Spinal cord (tissue), 9 donors: ENCODE measurements at regions not wholly inside any gene's neighbourhood (a gene's known extent, or its start where the extent isn't known, plus 50 kb on each side); places are given as distances from the start of the nearest gene placed in this dataset.

Experiments
- DNase-seq, 6 donors: peaks; one replicate each; pipeline versions ENCODE4 v3.0.0 to v3.0.0-alpha.2; 2013 to 2015; ENCODE audit warnings: low spot score in 6 of 6, low read depth in 4 of 6
- H3K27ac ChIP-seq: one replicate; pipeline ENCODE4 v1.5.1; 2013; ENCODE audit warnings: low read depth, low read length, control low read depth
- H3K27me3 ChIP-seq: one replicate; pipeline ENCODE4 v1.6.1; 2013; ENCODE audit warnings: low read length; ENCODE audit not compliant: control insufficient read depth, insufficient read depth
- H3K36me3 ChIP-seq: one replicate; pipeline ENCODE4 v1.6.1; 2013; ENCODE audit warnings: low read length; ENCODE audit not compliant: control insufficient read depth, insufficient read depth
- H3K4me1 ChIP-seq: one replicate; pipeline ENCODE4 v1.6.1; 2013; ENCODE audit warnings: low read length; ENCODE audit not compliant: control insufficient read depth, insufficient read depth
- H3K4me3 ChIP-seq: one replicate; pipeline ENCODE4 v1.5.1; 2013; ENCODE audit warnings: low read depth, low read length, control low read depth
- H3K9me3 ChIP-seq: one replicate; pipeline ENCODE4 v1.6.1; 2013; ENCODE audit warnings: low read length; ENCODE audit not compliant: control insufficient read depth, insufficient read depth
- WGBS: methylation state at CpG from one replicate; pipeline ENCODE4 v1.1.5; 2013; ENCODE audit warnings: missing lambda C conversion rate; ENCODE audit not compliant: insufficient coverage; 5-methylcytosine and 5-hydroxymethylcytosine counted together
- donor health status: healthy.

DNA sequence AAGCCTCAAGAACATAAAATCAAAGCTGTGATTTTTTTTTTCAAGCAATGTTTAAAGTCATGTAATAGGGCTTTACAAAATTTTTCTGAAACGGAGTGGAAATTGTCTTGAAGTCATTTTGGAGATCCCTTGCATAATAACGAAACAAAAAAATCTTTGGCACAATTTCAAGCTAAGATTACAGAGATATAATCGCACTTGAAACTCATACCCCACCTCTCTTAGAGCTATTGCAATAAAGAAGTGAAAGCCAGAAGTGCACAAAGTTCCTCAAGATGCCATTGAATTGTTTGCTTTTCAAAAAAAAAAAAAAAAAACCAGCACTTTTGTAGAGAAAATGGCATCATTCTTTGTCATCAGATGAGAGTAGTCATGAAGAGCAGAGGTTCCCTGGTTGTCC is 152.3 kb downstream of the PAX3 start:
- Histone ChIP-seq H3K4me1 (no peaks in the 10 kb centered on the region), H3K4me3 (no peak overlapping the region), H3K27ac (no peak overlapping the region), H3K9me3 (no peaks in the 10 kb centered on the region), H3K36me3 (no peaks in the 10 kb centered on the region), H3K27me3 (no peaks in the 10 kb centered on the region)
- no CpG with 5 or more reads among the region's 3 CpGs for WGBS
- DNase-seq = no peak

DNA sequence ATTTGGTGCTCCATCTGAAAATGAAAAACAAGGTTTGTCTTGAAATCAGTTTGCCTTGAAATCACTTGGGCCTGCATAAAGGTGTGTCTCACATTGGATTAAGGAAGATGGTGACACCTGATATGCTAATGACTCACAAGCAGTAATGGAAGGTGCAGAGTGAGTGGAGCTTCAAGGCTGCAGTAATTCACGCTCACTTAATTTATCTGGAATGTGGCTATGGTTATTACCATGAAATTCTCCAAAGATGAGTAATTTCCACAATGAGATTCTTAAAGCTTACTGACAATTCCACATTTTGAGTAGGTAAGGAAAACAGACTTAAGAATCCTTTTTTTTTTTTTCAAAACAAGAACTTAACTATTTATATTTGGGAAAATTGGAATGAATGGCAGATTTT is 156.8 kb downstream of the PAX3 start:
- H3K4me1 ChIP-seq = no peaks in the 10 kb centered on the region
- WGBS = no CpG with 5 or more reads among the region's 1 CpG

DNA sequence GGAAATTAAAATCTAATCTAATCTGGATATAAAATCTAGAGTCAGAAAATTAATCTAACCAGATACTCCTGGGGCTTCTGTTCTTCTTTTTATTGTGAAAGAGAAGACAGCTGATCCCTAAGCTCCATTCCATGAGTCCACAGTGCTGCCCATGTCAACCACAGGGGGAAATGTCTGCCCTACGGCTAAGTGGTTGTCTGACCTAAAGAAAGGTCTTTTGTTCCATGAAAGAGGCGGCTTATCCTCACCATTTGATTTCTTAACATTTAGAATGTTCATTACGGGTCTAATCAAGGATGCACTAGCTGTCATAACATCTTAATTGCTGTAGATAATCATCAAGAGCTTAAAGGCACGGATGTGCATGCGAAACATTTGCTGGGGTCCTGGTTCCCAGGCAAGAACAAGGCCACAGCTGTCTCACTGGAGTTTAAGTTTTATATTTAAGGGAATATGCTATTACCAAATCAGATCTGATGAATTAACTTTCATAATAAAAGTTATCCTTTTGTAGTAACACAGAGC is 162.6 kb downstream of the PAX3 start:
- no peak overlapping the region for H3K27ac ChIP-seq
- H3K4me3 ChIP-seq = no peak overlapping the region
- no peaks in the 10 kb centered on the region for H3K4me1 ChIP-seq
- 90% methylated on average over 2 of the region's 5 CpGs for WGBS
- no peaks in the 10 kb centered on the region for H3K36me3 ChIP-seq
- no peaks in the 10 kb centered on the region for H3K27me3 ChIP-seq
- H3K9me3 ChIP-seq = no peaks in the 10 kb centered on the region
- no peak for DNase-seq

More for the DNA sequence above, 156.8 kb downstream of the PAX3 start:
- H3K27ac ChIP-seq = no peak overlapping the region
- H3K9me3 ChIP-seq = no peaks in the 10 kb centered on the region
- DNase-seq = no peak
- H3K36me3 ChIP-seq = no peaks in the 10 kb centered on the region
- H3K27me3 ChIP-seq = no peaks in the 10 kb centered on the region
- no peak overlapping the region for H3K4me3 ChIP-seq

DNA sequence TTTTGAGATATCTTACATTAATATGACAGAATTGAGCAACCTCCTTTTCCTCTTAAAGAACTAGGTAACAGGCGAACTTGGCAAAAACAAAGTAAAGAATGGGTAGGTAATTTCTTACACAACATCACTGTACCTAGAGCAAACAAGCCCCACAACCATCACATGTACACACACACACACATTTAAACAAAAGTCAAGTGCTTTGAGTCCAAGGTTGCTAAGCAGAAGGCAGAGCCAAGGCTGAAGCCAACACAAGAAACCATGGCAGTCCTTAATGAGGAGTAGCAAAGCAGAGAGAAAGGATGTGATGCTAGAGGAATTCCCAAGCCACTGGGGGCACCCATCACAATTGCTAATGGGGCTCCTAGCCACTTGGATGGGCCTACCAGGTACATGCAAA is 164.1 kb downstream of the PAX3 start:
- WGBS = no CpG with 5 or more reads among the region's 1 CpG
- no peak overlapping the region for H3K4me3 ChIP-seq
- no peaks in the 10 kb centered on the region for H3K9me3 ChIP-seq
- DNase-seq = no peak
- no peaks in the 10 kb centered on the region for H3K36me3 ChIP-seq
- H3K27ac ChIP-seq = no peak overlapping the region
- no peaks in the 10 kb centered on the region for H3K27me3 ChIP-seq
- H3K4me1 ChIP-seq = no peaks in the 10 kb centered on the region

DNA sequence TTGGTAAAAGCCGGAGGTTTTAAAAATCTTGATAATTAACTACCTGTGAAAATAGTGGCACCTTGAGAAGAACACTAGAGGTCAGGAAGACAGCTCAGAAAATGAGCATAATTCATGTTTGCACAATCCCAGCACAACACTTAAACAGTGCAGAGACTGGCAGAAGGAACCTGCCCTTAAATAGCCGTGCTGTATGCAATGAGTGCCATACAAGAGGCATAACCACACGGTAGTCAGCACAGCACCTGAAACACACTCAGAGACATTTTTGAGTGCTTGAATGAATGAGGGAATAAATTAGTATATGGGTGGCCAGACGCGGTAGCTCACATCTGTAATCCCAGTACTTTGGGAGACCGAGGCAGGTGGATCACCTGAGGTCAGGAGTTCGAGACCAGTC is 164.9 kb downstream of the PAX3 start:
- Histone ChIP-seq H3K27me3 (no peaks in the 10 kb centered on the region), H3K9me3 (no peaks in the 10 kb centered on the region)
- WGBS = no CpG with 5 or more reads among the region's 7 CpGs

DNA sequence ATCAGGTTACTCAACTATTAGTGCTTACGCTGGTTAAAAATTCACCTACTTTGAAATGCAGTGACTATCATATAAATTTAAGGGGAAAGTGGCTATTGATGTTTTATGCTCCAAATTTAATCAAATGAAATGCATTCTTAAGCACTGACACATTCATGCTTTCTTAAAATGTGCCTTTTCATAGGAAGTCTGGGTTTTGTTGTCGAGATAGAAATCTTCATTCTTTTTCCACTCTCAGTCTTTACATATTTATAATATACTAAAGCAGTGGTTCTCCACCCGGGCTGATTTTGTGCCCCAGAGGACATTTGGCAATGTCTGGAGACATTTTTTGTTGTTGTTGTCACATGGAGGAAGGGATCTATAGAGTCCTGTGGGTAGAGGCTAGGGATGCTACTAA is 167.9 kb downstream of the PAX3 start:
- WGBS = no CpG with 5 or more reads among the region's 3 CpGs
- no peak for DNase-seq
- H3K27me3 ChIP-seq = no peaks in the 10 kb centered on the region

More for the DNA sequence above, 164.9 kb downstream of the PAX3 start:
- no peak for DNase-seq
- Histone ChIP-seq H3K4me1 (no peaks in the 10 kb centered on the region), H3K27ac (no peak overlapping the region), H3K36me3 (no peaks in the 10 kb centered on the region), H3K4me3 (no peak overlapping the region)

DNA sequence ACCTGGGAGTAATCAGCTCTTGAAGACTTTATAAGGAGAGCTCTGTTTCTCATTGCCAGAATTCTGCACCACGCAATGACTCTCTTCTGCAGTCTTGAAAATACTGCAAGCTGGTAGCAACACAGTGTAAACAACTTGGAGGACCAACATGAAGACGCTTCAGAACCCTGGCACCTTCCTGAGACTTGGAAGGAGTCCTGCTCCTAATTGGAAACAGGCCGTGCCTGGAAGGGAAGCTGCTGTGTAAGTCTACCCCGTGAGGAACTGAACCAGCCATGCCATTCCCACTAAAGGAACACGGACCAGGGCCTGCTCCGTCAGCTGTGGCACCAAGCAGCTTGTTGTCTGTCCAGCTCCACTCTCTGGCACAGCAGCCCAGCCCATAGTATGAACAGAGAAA is 171.1 kb downstream of the PAX3 start:
- no peak overlapping the region for H3K27ac ChIP-seq
- H3K9me3 ChIP-seq = no peaks in the 10 kb centered on the region
- H3K4me1 ChIP-seq = no peaks in the 10 kb centered on the region
- H3K36me3 ChIP-seq = no peaks in the 10 kb centered on the region
- no peaks in the 10 kb centered on the region for H3K27me3 ChIP-seq
- no peak overlapping the region for H3K4me3 ChIP-seq
- DNase-seq = no peak
- WGBS = 79% methylated on average over 6 of the region's 6 CpGs

More for the DNA sequence above, 167.9 kb downstream of the PAX3 start:
- Histone ChIP-seq H3K27ac (no peak overlapping the region), H3K36me3 (no peaks in the 10 kb centered on the region), H3K4me1 (no peaks in the 10 kb centered on the region), H3K4me3 (no peak overlapping the region), H3K9me3 (no peaks in the 10 kb centered on the region)

DNA sequence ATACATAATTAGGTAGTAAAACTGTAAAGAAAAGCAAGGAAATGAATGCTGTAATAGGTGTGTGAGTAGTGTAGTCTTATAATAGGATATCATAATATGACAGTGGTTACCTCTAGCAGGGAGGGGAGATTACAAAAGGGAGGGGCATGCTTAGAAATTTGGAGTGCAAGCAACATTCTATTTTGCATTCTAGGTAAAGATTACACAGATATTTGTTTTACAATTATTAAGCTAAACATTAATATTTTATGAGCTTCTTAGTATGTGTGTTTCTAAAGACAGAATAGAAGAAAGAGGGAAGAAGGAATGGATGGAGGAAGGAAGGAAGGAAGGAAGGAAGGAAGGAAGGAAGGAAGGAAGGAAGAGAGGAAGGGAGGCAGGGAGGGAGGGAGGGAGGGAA is 177.9 kb downstream of the PAX3 start:
- Histone ChIP-seq H3K4me1 (no peaks in the 10 kb centered on the region), H3K36me3 (no peaks in the 10 kb centered on the region), H3K9me3 (no peaks in the 10 kb centered on the region), H3K27ac (no peak overlapping the region), H3K27me3 (no peaks in the 10 kb centered on the region), H3K4me3 (no peak overlapping the region)
- no peak for DNase-seq

DNA sequence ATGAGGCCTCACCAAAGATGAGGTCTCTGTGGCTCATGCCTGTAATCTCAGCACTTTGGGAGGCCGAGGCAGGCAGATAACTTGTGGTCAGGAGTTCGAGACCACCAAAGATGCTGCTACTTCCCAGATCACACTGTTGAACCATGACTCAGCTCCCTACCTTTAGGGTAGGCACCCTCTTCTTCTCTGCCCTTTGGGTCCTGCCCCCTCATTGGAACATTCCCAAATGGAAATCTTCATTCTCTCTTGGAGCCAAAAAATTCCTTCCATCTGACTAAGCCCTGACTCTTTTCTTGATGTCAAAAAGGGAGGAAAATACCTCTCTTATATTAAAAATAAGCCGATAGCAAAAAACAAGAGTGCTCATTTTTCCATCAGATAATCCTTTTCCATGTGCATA is 183.5 kb downstream of the PAX3 start:
- no peak overlapping the region for H3K4me3 ChIP-seq
- no peaks in the 10 kb centered on the region for H3K4me1 ChIP-seq

DNA sequence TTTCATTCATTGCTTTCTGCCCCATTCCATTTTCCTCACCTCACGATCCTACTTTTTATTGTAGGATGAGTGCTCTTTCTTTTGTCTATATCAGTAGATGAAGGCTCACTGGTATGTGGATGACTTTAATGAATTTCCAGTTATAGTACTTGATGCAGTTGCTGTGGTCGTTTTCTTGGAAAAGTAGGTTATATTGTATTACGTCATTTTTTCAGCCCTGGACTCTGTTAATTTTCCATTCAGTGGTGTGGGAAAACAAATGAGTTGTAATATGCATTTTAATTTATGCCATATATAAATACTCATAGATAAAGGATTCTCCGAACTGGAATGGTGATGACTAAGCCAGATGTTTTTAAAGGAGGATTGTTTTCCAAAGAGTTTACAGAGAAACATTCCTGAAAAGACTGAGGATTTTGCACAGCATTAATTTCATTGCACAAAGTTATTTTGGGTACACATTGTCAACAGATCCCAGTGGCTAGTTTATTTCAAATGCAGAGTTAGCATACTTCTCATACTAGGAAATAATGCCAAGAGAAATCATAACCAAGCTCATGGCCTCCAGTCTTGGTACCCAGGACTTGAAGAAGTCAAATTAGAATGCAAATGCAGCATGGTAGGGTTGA is 189.7 kb downstream of the PAX3 start:
- Histone ChIP-seq H3K9me3 (no peaks in the 10 kb centered on the region), H3K27me3 (no peaks in the 10 kb centered on the region), H3K27ac (no peak overlapping the region), H3K36me3 (no peaks in the 10 kb centered on the region), H3K4me3 (no peak overlapping the region), H3K4me1 (no peaks in the 10 kb centered on the region)
- no peak for DNase-seq
- WGBS = no CpG with 5 or more reads among the region's 4 CpGs

More for the DNA sequence above, 183.5 kb downstream of the PAX3 start:
- no peak for DNase-seq
- no peaks in the 10 kb centered on the region for H3K36me3 ChIP-seq
- H3K9me3 ChIP-seq = no peaks in the 10 kb centered on the region
- no peak overlapping the region for H3K27ac ChIP-seq
- no peaks in the 10 kb centered on the region for H3K27me3 ChIP-seq
- WGBS = 100% methylated on average over 1 of the region's 3 CpGs
